Stimulated activated CD4-positive, alpha-beta T cell treated with anti-CD3 and anti-CD28 coated beads, Interleukin-4, amount 100 ng/mL, for 24 hours (primary cell): ENCODE measurements at regions not wholly inside any gene's neighbourhood (a gene's known extent, or its start where the extent isn't known, plus 50 kb on each side); places are given as distances from the start of the nearest gene placed in this dataset.
"Not testable (repeated sequence)": the region's sequence is repeated elsewhere in the genome, so short reads cannot be mapped to it uniquely, and the experiment has no call there.

Experiments
- DNase-seq: peaks from one replicate; pipeline ENCODE4 v3.0.0-alpha.2; 2020

GRCh38 chr4:59243038-59243437 lies 1957.1 kb upstream of the ADGRL3 start:
- DNase-seq = no peak

GRCh38 chr4:59247032-59247431 lies 1953.1 kb upstream of the ADGRL3 start:
- DNase-seq = no peak

GRCh38 chr4:59248313-59248712 lies 1951.8 kb upstream of the ADGRL3 start:
- DNase-seq = no peak

DNA sequence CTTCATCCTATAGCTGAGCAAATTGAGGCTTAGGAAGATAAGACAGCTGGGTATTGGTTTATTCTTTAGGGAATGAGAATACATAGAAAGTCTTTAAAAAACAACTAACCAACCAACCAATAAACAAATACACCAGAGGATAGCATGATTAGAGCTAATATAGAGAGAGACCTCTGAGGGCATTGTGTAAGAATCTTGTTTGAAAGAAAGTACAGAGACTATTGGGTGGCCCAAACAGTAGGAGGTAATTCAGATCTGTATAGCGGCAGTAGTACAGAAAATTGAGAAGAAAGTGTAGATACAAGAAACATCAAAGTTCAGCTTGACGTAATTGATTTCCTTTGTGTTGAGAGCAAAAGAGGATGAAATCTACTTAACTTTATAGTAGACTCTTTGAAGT lies 1951.0 kb upstream of the ADGRL3 start:
- DNase-seq = no peak

- DNase-seq = no peak
Measured at GRCh38 chr4:59258002-59258401, 1942.1 kb upstream of the ADGRL3 start.

- no peak for DNase-seq
Measured at GRCh38 chr4:59307609-59308008, 1892.5 kb upstream of the ADGRL3 start.

- no peak for DNase-seq
Measured at GRCh38 chr4:59314637-59315036, 1885.5 kb upstream of the ADGRL3 start.

DNA sequence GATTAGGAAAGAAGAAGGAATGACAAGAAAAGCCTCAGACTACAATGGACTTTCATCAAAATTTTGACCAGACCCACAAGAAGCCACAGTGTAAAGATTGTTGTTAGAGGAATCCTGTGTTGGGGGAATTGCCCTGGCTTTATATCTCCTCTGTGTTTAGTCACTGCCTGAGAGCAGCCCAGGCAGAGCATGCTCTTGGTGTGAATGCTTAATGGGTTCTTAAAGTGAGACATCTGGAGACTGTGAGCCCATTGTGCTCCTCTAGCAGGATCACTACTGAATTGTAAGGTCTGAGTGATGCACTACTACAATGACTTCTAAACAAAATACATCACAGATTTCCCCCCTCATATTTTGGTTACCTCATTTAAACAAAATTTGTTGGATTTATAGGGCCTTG lies 1860.5 kb upstream of the ADGRL3 start:
- no peak for DNase-seq

DNA sequence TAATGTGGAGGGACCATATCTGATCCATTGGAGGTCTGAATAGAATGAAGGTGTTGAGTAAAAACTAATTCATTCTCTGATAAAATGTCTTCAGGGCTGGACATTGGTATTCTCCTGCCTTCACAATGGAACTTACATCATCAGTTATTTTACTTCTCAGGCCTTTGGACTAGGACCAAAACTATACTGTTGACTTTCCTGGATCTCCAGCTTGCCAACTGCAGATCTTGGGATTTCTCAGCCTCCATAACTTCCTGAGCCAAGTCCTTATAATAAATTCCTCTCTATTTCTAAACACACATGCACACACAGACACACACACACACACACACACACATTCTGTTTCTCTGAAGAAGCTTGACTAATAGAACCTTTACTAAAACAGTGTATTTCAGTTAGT lies 1858.6 kb upstream of the ADGRL3 start:
- no peak for DNase-seq

- DNase-seq = no peak
Measured at GRCh38 chr4:59348949-59349348, 1851.2 kb upstream of the ADGRL3 start.

DNA sequence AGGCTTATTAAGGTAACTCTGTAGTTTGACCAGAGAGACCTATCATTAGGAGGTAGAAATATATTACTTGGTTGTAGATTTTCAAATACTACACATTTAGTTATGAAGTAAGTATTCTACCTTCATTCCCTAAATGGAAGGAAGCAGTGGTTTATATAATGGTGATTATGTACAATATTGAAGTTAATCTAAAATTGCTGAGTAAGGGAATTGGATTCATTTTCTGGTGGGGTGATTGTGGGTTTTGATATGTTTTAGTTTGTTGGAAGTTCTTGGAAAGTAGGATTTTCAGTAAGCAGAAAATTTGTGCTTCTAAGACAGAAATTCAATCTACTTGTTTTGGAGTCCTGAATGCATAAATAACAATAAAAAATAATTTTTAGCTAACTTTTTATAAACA lies 1830.9 kb upstream of the ADGRL3 start:
- no peak for DNase-seq

- DNase-seq = no peak
Measured at GRCh38 chr4:59374416-59374815, 1825.7 kb upstream of the ADGRL3 start.

GRCh38 chr4:59380841-59381366 lies 1819.2 kb upstream of the ADGRL3 start:
- DNase-seq = no peak

DNA sequence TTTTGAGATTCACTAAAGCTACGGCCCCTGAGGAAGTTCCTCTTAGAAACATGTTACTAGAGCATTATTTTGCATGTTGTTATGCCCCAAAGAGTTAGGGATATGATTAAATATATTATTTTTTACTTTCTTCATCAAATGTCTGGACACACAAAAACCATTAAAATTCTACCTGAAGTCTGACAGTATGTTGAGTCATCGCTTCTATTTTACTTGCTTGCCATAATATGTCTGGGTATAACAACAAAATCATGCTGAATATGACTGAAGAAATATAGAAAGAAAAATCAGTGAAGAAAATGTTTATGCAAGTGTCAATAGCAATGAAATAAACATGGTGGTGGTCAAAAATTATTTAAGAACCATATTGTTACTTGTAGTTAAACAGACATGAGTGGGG lies 1818.5 kb upstream of the ADGRL3 start:
- DNase-seq = no peak

- DNase-seq = no peak
Measured at GRCh38 chr4:59387759-59388758, 1812.1 kb upstream of the ADGRL3 start.

- DNase-seq = no peak
Measured at GRCh38 chr4:59393780-59394179, 1806.3 kb upstream of the ADGRL3 start.

DNA sequence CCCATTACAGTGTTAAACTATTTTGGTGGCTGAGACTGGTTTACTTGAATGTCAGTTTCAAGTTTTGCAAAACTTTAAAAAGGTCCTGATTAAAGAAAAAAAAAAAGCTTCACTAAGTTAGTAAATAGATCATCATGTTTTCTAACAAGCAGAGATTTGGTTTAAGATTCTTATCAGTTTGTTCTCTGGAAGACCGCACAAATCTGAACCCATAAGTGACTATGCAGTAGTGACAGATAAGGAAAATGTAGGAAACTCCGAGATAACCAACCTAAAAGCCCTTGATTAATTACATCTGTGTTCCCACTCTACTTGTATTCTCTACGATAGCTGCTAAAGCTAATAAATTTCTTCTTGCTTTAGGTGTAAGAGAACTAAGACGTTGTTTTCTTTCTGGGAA lies 1799.8 kb upstream of the ADGRL3 start:
- no peak for DNase-seq

- no peak for DNase-seq
Measured at GRCh38 chr4:59409647-59410046, 1790.5 kb upstream of the ADGRL3 start.

DNA sequence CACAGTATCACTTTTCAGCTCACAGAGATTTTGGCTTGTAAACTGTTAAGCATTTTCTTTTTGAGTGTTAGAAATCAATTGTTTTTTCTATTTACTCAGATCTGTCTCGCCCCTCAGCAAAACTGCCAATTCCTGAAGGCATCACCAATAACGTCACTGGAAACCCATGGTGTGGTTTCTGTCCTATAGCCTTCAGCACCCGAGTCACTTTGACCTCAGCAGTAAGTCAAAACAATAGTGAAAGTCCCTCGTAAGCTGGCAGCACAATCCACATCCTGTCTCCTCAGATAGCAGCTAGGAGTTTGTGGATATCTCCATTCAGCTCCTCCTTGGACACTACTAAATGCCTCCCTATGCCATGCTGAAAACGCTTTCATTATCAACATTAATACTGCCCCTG lies 1787.4 kb upstream of the ADGRL3 start:
- no peak for DNase-seq

- no peak for DNase-seq
Measured at GRCh38 chr4:59455751-59456150, 1744.4 kb upstream of the ADGRL3 start.

- no peak for DNase-seq
Measured at GRCh38 chr4:59457576-59457975, 1742.5 kb upstream of the ADGRL3 start.

GRCh38 chr4:59484944-59485343 lies 1715.2 kb upstream of the ADGRL3 start:
- no peak for DNase-seq

GRCh38 chr4:59500103-59500502 lies 1700.0 kb upstream of the ADGRL3 start:
- no peak for DNase-seq

GRCh38 chr4:59503731-59504130 lies 1696.4 kb upstream of the ADGRL3 start:
- no peak for DNase-seq

DNA sequence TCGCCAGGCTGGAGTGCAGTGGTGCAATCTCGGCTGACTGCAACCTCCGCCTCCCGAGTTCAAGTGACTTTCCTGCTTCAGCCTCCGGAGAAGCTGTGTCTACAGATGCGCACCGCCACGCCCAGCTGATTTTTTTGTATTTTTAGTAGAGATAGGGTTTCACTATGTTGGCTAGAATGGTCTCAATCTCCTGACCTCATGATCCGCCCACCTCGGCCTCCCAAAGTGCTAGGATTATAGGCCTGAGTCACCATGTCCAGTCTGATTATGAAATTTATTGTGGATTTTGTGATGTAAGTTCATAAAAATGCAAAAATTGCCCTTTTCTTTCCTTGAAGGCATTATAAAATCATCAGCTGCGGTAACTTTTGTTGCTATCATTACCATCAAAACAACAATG lies 1688.3 kb upstream of the ADGRL3 start:
- DNase-seq = not testable (repeated sequence)
